Lower leg skin (tissue), 3 donors: ENCODE measurements at regions not wholly inside any gene's neighbourhood (a gene's known extent, or its start where the extent isn't known, plus 50 kb on each side); places are given as distances from the start of the nearest gene placed in this dataset.

Experiments
- POLR2A ChIP-seq, 2 donors: fragments of 450-650 bp; IDR thresholded peaks; one replicate each; pipeline ENCODE4 v1.6.1; 2016 to 2017; ENCODE audit warnings: antibody characterized with exemption in 2 of 2, mild to moderate bottlenecking in 1 of 2, moderate library complexity in 1 of 2
- TF ChIP-seq, protein P1 (sequence below), 3 donors: fragments of 450-650 bp; IDR thresholded peaks; one replicate each; pipeline ENCODE4 v1.5.1; 2016; ENCODE audit warnings: antibody characterized with exemption in 3 of 3, mild to moderate bottlenecking in 3 of 3, moderate library complexity in 2 of 3

DNA sequence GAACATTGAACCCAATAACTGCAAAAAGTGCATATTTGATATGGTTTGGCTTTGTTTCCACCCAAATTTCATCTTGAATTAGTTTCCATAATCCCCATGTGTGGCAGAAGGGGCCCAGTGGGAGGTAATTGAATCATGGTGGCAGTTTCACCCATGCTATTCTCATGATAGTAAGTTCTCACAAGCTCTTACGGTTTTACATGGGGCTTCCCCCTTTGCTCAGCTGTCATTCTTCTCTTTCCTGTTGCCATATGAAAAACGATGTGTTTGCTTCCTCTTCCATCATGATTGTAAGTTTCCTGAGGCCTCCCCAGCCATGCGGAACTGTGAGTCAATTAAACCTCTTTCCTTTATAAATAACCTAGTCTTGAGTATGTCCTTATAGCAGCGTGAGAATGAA is 127.6 kb downstream of the CHD9NB start:
- TF ChIP-seq, protein P1, sequence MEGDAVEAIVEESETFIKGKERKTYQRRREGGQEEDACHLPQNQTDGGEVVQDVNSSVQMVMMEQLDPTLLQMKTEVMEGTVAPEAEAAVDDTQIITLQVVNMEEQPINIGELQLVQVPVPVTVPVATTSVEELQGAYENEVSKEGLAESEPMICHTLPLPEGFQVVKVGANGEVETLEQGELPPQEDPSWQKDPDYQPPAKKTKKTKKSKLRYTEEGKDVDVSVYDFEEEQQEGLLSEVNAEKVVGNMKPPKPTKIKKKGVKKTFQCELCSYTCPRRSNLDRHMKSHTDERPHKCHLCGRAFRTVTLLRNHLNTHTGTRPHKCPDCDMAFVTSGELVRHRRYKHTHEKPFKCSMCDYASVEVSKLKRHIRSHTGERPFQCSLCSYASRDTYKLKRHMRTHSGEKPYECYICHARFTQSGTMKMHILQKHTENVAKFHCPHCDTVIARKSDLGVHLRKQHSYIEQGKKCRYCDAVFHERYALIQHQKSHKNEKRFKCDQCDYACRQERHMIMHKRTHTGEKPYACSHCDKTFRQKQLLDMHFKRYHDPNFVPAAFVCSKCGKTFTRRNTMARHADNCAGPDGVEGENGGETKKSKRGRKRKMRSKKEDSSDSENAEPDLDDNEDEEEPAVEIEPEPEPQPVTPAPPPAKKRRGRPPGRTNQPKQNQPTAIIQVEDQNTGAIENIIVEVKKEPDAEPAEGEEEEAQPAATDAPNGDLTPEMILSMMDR (IDR thresholded peaks at IDR 0.05), result no peak
- TF ChIP-seq POLR2A (IDR thresholded peaks at IDR 0.05), result no peak
